ENCODE measurements at regions not wholly inside any gene's neighbourhood (a gene's known extent, or its start where the extent isn't known, plus 50 kb on each side); places are given as distances from the start of the nearest gene placed in this dataset.
"Not testable (repeated sequence)": the region's sequence is repeated elsewhere in the genome, so short reads cannot be mapped to it uniquely, and the experiment has no call there.

DNA sequence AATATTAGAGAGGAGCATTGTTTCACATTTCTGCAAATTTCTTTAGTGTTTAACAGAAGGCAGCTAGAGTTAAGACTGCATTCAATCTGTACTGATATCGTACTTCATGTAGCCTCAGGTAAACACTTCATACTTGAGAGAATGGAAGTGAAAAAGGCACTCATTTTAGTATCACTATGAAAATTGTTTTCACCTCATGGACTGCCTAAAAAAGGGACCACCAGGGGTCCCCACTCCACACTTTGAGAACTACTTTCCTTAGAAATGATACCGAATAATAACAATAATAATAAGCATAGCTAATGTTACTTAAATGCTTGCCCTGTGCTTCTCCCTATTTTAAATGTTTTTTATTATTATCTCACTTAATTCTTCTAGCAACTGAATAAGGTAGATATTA is 95.1 kb downstream of the BLID start:
- peak; percentile 49 for DNase-seq

DNA sequence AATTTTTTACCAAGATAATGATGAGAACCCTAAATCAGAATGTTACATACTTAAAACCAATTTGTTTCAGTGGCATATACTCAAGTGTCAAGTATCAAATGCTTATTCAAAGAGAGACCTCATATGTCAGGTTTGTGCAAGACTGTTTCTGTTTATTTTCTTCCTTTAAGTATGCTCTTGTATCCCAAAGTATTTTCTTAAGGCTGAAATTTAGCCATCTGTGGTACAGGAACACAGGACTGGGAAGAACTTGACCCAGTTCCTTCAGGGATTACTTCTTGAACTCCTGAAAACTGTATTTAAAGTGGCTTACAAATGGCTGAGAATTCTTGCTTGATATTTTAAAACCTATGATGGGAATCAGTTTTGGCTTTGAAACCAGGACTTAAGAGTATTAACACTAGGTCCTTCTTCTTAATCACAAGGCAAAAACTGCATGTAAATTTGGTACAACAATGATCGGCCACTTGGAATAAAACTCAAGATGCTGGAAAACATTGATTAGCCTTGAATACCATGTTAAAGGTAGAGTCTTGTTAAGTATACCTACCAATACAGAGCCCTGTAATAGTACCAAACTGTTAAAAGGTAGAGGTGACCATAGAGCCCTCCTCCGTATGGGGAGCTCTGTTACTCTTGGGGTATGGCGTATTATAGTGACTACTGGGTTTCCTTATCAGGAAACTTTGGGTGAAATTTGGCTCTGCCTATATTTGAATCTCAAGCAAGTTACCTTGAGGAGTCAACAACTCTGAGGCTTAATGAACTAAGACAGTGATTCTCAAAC is 95.9 kb downstream of the BLID start:
- no peak for DNase-seq

DNA sequence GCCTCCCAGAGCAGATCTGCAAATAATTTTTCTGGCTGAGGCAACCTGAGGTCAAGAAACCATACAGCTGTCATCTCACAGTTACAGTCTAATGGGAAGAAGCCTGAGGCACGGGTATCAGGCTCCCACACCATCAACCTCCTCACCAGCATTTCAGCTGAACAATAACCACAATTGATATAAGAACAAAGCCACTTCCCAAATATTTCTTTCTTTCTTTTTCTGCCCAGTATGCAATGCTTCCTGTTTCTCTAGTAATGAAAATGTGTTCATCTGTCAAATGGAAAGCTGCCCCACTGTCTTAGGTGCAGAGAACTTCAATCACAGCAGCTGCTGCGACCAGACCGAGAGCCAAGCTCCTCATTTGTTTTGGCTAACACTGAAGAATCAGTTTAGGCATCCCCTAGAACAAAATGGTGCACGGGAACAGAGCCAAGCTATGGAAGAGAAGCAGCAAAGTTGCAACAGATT is 108.4 kb downstream of the BLID start:
- DNase-seq = peak; percentile 65

DNA sequence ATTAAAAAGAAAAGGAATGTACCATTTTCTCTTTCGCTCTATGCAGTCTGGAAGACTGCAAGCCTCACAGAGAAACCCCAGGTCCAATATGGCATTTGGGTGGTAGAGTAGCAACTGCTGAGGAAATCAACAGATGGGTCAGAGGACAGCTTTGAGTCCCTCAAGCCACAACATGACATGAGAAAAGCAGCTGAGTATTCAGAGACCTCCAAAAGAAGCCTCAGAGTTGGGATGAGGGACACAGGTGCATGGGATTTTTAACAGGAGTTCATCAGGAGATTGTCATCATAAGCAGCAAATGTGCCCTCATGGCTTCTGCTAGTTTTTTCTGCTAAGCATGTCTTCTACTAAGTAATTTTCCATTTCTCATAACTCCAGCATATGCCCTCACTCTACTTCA is 111.6 kb downstream of the BLID start:
- DNase-seq = no peak

DNA sequence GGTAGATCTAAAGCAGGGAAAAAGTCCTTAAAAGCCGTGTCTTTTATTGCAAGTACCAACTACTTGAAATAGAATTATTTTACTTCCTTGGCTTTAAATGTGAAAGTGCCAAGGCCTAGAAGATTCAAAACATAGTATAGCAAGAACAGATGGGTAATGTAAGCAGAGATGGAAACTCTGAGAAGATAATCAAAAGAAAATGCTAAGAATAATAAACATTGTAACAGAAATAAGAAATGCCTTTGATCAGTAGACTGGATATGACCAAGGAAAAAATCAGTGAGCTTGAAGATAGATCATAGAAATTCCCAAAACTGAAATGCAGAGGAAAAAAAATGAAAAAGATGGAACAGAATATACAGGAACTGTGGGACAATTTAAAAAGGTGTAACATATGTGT is 113.1 kb downstream of the BLID start:
- no peak for DNase-seq

DNA sequence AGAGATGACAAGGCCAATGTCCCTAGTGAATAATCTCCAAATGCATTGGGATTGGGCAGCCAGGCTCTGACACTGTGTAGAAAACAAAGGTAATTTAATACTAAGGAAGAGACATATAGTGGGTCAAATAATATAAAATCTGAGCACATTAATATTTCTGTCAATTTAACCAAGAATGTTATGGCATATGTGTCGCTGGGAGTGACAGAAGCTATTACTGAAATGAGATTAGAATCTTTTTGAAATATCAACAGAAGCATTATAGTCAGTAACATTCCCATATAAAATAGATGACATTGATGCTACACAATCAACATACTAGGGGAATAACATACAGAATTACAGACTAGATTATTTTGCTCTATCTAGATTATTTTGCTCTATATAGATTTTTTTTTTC is 114.0 kb downstream of the BLID start:
- DNase-seq = no peak

DNA sequence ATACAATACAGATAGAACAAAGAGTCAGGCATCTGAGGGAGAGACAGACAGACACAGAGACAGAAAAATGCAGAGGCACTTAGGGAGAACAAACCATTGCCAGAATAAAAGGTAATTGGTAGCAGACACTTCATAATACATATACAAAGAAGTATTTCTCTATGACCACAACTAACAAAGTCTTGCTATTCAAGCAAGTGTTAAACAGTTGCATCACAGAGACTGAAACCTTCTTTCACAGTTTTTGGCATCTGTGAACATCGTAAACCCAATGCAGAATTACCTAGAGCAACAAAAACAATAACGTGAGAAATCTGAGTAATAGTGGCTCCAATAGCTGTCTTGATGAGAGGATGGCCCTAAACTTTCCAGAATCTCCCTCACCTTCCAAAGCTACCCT is 116.4 kb downstream of the BLID start:
- DNase-seq = no peak

DNA sequence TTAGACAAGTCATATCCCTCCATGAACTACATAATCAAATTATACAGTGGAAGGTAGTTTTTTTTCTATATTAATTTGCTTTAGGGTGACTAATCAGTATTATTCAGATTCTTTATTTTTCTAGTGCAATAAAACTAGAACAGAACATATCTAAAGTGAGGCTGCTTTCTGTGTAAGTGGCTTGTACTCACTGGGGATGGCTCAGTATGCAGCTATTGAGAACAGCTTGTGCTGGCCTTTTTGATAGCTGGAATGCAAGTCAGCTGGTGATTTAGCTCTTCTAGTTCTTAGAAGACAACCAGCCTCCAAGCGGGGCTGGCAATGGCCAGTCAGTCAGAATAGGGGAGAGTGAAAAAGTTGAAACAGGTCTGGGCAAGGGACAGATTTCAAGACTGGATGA is 119.4 kb downstream of the BLID start:
- no peak for DNase-seq

DNA sequence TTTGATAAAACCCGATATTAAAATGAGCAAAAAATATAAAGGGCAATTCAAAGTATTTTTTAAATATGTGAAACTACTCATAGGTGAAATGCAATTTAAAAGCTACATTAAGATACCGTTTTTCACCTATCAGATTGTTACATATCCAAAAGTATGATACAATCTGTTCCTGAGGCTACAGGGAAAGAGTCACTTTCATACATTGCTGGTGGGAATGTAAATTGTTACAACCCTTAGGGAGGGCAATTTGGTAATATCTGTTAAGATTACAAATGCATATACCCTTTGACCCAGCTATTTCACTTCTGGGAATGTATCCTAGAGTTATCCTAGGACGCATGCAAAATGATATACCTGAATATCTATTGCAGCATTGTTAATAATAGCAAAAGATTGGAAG is 132.1 kb downstream of the BLID start:
- DNase-seq = no peak

DNA sequence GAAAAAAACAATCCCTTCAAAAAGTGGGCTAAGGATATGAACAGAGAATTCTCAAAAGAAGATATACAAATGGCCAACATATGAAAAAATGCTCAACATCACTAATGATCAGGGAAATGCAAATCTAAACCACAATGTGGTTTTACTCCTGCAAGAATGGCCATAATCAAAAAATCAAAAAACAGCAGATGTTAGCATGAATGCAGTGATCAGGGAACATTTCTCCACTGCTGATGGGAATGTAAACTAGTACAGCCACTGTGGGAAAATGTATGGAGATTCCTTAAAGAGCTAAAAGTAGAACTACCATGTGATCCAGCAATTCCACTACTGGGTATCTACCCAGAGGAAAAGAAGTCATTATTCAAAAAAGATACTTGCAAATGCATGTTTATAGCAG is 138.1 kb downstream of the BLID start:
- not testable (repeated sequence) for DNase-seq

DNA sequence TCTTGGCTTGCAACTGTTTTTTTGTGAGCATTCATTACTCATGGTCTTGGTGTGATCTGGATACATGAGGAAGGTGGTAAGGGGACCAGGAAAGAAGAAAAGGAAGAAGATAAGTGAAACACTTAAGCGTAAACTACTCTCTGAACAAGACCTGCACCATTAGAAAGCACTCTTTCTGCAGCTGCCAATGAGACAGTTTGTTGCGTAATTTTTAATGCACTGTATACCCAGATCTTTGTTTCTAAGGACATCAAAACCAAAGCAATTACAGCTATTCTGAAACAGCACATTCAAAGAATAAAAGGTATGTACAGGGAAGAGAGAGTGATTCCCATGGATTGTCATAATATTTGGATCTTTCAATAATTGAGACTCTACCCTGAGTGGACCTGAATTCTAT is 147.4 kb downstream of the BLID start:
- no peak for DNase-seq

DNA sequence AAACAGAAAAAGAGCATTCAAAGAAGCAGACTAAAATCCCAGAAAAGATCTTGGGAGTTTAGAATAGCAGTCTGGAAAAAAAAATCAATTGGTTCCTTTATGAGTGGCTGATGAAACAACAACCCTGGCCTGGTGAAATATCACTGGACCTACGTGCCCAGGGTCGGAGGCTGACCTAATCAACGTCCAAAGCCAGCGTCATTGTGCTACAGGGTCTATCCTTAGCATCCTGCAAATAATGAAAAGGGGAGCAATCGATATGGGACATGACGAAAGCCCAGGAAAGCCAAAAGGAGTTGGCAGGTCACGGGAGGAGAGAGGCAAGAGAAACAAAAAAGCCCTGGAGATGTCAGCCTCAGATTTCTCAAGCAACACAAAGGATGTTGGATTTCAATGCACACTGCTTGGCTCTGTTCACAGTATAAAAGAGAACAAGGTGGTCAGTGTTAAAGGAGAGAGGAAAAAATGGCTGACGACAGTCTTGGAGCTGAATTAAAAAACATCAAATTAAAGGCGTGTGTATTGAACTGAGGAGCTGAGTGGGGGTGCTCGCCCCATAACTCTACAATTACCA is 148.8 kb downstream of the BLID start:
- DNase-seq = no peak

DNA sequence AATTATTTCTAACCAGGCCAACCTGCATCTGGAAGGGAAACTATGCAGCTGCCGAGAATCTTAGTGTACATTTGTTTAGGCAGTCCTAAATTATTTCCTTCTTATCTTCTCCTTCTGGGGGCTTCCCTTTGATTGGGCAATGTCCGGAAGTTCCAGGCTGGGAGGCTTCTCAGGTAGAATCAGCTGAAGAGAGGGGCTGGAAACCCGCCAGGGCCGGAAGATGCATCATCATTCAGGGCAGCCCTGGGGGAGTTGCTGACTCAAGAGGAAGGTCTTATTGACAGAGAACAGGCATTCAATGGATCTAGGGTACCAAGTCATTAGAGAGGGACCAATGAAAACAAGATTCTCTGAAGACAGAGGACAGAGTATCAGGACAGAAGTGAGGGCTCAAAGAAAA is 150.7 kb downstream of the BLID start:
- no peak for DNase-seq

DNA sequence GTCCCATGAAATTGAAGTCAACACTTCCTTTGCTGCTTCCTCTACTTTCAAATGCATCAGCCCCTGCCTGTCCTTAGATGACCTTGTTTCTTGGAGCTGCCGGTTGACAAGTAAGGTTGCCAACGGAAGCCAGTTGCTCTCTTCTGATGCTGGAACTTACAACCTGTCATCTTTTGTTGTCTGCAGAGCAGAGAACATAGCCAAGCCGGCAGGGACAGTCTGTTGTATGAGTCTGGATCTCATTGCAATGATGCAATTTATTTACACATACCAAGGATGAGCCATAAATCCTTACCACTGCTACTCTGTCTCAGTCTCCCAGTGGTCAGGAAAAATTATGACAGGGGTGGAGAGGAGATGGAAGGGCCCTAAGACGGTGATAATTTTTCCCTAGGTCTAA is 151.4 kb downstream of the BLID start:
- DNase-seq = peak; percentile 8

DNA sequence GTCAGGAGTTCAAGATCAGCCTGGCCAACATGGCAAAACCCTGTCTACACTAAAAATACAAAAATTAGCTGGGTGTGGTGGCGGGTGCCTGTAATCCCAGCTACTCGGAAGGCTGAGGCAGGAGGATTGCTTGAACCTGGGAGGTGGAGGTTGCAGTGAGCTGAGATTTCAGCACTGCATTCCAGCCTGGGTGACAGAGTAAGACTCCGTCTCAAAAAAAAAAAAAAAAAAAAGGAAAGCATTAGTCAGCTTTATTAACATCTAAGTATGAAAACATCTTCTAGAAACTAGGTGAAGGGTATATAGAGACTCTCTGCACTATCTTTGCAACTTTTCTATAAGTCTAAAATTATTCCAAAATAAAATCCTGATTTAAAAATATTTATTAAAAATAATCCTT is 152.2 kb downstream of the BLID start:
- not testable (repeated sequence) for DNase-seq

DNA sequence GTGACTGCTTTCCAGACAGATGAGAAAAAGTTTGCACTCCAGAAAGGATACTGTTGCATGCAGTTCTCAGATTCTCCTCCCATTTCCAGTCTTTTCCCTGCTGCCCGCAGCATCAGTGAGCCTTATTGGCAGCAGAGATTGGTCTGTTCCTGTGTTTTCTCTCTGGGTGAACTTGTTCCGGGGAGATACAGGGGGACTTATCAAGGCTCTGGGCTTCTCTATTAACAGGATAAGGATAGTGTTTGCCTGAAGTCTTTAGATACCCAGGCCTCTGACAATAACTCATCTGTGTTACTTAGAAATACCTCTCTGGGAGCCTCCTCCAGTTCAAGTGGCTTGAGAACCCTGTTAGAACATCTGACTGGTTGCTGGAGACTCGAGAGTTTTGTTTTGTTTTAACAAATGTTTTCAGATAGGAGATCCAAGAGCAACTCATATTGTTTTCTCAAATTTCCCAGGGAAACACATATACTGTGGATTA is 154.7 kb downstream of the BLID start:
- DNase-seq = no peak

DNA sequence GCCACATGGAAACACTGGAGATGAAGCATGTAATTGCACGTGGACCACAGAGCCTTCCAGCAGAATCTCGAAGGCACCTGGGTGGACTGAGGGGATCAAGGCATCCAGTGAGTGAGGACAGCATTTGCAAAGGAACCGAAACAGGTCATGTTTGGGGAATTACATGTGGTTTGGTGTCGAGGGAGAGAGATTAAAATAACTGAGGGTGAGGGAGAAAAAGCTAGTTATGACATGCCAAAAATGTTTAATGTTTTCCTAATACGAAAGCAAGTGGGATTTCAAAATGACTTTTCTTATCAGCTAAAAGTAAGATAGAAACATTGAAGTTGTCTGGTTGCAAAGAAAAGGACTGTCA is 157.1 kb downstream of the BLID start:
- DNase-seq = no peak

DNA sequence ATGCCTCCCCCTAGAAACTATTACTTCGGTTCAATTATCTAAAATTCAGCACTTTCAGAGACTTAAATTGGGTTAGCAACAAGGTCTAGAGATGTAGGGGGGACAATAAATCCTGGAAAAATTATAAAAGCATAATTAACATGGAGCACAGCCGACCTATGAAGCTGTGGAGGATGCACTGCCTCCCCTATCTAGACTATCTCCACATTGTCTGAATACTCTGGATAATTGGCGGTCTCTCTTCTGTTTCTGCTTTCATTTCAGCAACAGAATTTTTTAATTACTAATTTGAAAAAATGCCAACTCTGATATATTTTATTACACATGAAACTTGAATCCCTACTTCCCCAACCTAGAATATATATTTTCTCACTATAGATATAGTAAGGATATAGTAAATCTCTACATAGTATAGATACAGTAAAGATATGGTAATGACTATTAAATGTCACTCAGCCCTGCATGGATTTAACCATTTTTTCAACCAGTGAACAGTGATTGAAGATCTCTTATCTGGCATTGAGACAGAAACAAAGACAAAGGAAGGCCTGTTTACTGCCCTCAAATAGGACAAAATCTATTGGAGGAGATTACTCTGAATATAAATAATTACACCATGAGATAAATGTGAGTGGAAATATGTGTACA is 157.6 kb downstream of the BLID start:
- no peak for DNase-seq

DNA sequence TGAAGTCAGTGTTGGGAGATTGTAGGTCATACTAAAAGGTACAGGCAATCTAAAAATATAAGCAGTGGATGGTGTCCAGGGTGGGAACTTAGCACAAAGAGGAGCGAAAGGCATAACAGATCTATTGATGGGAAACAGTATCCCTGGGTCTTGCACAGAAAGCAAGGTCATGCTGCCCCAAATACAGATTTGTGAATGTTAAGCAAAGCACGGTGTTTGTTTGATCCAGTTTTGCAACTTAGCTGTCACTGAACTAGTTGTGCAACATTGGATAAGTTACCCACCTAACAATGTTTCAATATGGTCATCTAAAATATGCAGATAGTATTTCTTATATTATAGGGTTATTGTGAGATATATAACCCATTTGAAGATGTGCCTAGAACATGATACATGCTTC is 162.9 kb downstream of the BLID start:
- no peak for DNase-seq

DNA sequence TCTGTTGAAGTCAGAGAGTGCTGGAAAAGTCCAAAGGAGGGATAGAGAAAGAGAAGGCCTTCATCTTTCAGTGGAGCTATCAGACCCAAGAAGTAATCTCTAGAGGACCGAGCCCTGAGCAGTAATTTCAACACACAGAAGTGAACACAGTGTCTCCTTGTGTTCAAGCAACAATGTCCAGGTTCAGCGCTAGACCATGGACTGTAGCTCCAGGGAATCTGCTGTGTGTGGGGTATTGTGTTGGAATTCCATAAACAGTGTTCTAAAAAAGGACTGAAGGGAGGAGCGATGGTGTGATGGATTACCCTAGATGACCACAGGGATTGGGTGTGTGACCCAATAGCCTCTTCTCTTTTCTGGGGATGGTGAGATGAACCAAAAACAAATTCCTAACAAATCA is 165.9 kb downstream of the BLID start:
- no peak for DNase-seq

DNA sequence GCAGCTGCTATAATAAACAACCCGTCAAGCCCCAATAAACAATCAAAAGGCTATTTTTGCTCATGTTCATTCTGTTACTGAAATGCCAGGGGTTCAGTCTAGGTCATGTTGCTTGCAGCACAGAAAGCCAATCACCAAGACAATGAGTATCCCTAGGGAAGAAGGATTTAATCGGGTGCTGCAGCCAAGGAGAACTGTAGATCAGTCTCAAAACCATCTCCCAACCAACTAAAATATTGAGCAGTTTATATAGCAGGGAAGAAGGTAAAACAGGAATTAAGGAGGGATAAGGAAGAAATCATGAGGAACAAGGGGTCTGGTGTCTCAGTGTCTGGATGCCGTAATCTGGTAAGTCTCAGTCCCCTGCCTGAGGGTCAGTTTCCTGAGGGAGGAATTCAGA is 169.5 kb downstream of the BLID start:
- DNase-seq = no peak

DNA sequence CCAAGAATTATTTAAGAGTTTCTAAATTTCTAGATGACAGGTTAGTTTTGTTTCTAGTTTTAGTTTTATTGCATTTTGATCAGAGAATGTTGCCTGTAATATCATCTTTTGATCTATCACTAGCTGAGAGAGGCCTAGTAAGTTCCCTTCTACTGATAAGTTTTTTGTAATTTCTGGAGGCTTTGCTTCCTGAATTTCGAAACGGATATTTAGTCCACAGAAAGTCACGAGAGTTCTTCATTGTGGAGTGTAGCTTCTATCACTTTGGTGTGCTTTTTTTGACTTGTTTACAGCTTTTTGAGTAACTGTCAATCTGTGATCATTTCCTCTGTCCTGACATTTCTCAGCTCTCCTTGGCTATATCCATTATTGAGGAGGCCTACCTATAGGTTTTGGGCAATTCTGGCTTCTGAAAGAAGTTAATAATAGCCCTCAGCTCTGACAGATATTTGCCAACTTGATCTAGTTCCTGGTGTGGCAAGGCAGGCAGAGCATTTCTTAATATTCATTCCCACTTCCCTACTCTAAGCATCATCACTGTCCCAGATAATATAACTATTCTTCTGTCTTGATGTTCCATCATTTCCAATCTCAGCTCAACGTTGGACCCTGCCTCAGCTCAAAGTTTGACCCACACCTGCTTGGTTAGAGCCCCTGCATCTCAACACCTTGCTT is 171.3 kb downstream of the BLID start:
- DNase-seq = no peak

DNA sequence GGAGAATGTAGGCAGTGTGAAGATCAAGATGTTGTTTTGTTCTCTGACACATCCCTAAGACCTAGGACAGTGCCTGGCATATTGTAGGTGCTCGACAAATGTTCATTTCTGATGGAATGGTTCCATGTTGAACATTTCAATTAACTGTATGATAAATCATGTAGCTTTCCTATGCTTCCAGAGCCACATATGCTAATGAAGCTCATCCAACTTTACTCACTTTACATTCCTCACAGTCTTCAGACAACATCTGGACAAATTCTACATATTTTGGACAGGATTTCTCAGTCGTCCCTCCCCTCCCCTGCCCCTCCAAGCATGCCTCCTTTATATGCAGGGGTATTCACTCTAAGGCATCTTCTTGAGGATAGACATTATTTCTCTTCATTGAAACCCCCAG is 177.9 kb downstream of the BLID start:
- no peak for DNase-seq
